HG03439 (cell line): ENCODE measurements at regions not wholly inside any gene's neighbourhood (a gene's known extent, or its start where the extent isn't known, plus 50 kb on each side); places are given as distances from the start of the nearest gene placed in this dataset.
A peak's percentile ranks its signal among the peaks of the same experiment; 100 is the strongest.
"Not testable (repeated sequence)": the region's sequence is repeated elsewhere in the genome, so short reads cannot be mapped to it uniquely, and the experiment has no call there.

Source experiments
- ATAC-seq: cut with Tn5 transposase; IDR thresholded peaks from one replicate; pipeline ENCODE4 v1.9.1; 2021; ENCODE audit warnings: mild to moderate bottlenecking, moderate library complexity; ENCODE audit not compliant: unreplicated experiment

- no peak for ATAC-seq
Measured at GRCh38 chr1:172795741-172796140, 136.8 kb downstream of the FASLG start.

GRCh38 chr1:172799804-172800203 is 140.9 kb downstream of the FASLG start:
- ATAC-seq, result not testable (repeated sequence)

- no peak for ATAC-seq
Measured at GRCh38 chr1:172801771-172802322, 142.9 kb downstream of the FASLG start.

- no peak for ATAC-seq
Measured at GRCh38 chr1:172809750-172810149, 150.8 kb downstream of the FASLG start.

GRCh38 chr1:172810480-172811175 is 151.7 kb downstream of the FASLG start:
- no peak for ATAC-seq

- ATAC-seq, result no peak
Measured at GRCh38 chr1:172811694-172812093, 152.8 kb downstream of the FASLG start.

GRCh38 chr1:172812118-172812517 is 153.2 kb downstream of the FASLG start:
- no peak for ATAC-seq

GRCh38 chr1:172813330-172813729 is 154.4 kb downstream of the FASLG start:
- no peak for ATAC-seq

- ATAC-seq, result no peak
Measured at GRCh38 chr1:172814428-172814827, 155.5 kb downstream of the FASLG start.

- no peak for ATAC-seq
Measured at GRCh38 chr1:172815740-172816139, 156.8 kb downstream of the FASLG start.

- ATAC-seq, result peak; percentile 94
Measured at GRCh38 chr1:172818841-172819527, 160.1 kb downstream of the FASLG start.

GRCh38 chr1:172820475-172821158 is 161.7 kb downstream of the FASLG start:
- ATAC-seq, result no peak

- ATAC-seq, result no peak
Measured at GRCh38 chr1:172821609-172822274, 162.8 kb downstream of the FASLG start.

GRCh38 chr1:172822886-172823285 is 164.0 kb downstream of the FASLG start:
- ATAC-seq, result no peak

- no peak for ATAC-seq
Measured at GRCh38 chr1:172823534-172823933, 164.6 kb downstream of the FASLG start.

GRCh38 chr1:172824209-172824608 is 165.3 kb downstream of the FASLG start:
- no peak for ATAC-seq

- ATAC-seq, result no peak
Measured at GRCh38 chr1:172826096-172826741, 167.3 kb downstream of the FASLG start.

GRCh38 chr1:172827301-172827700 is 168.4 kb downstream of the FASLG start:
- ATAC-seq, result no peak

GRCh38 chr1:172827841-172828240 is 168.9 kb downstream of the FASLG start:
- ATAC-seq, result no peak

- no peak for ATAC-seq
Measured at GRCh38 chr1:172832006-172832725, 173.3 kb downstream of the FASLG start.
